SU-DHL-6 (cell line): ENCODE measurements at regions not wholly inside any gene's neighbourhood (a gene's known extent, or its start where the extent isn't known, plus 50 kb on each side); places are given as distances from the start of the nearest gene placed in this dataset.

ENCODE experiments used
- H2AFZ ChIP-seq: fragments of 200-600 bp; sonication (generic); 2 replicates; pipeline ENCODE4 v1.6.1; 2014; ENCODE audit warnings: low read depth, mild to moderate bottlenecking, moderate library complexity, mixed read lengths, antibody characterized with exemption, low read length; ENCODE audit not compliant: severe bottlenecking
- H3F3A ChIP-seq: fragments of 200-600 bp; shearing (Covaris generic); 2 replicates; pipeline ENCODE4 v1.6.0; 2016; ENCODE audit warnings: antibody characterized with exemption, mild to moderate bottlenecking; ENCODE audit not compliant: insufficient read depth
- H3K27ac ChIP-seq: fragments of 200-600 bp; sonication (generic); 2 replicates; pipeline ENCODE4 v1.5.1; 2016; ENCODE audit warnings: low read depth, mild to moderate bottlenecking, low read length, moderate library complexity, mixed read lengths
- H3K27me3 ChIP-seq: fragments of 200-600 bp; sonication (generic), shearing (Covaris generic); 2 replicates; pipeline ENCODE4 v1.6.0; 2014; ENCODE audit warnings: mild to moderate bottlenecking, low read length
- H3K36me3 ChIP-seq: fragments of 200-600 bp; sonication (generic); 2 replicates; pipeline ENCODE4 v1.6.1; 2014; ENCODE audit warnings: mild to moderate bottlenecking, low read length, mixed read lengths
- H3K4me2 ChIP-seq: fragments of 300-600, 200-600 bp; shearing (Covaris generic), sonication (generic); 2 replicates; pipeline ENCODE4 v1.6.0; 2014; ENCODE audit warnings: low read length, low read depth, mild to moderate bottlenecking; ENCODE audit not compliant: poor library complexity, severe bottlenecking
- H3K4me3 ChIP-seq: fragments of 200-600 bp; sonication (generic); 2 replicates; pipeline ENCODE4 v1.5.1; 2014; ENCODE audit warnings: antibody characterized with exemption, low read length, mild to moderate bottlenecking, mixed read lengths; ENCODE audit not compliant: insufficient read depth, poor library complexity, severe bottlenecking
- H3K79me2 ChIP-seq: fragments of 200-600 bp; sonication (generic); 2 replicates; pipeline ENCODE4 v1.6.1; 2014; ENCODE audit warnings: mild to moderate bottlenecking, low read length, moderate library complexity; ENCODE audit not compliant: insufficient read depth
- H3K9ac ChIP-seq: fragments of 200-600 bp; sonication (generic); 2 replicates; pipeline ENCODE4 v1.7.0; 2014; ENCODE audit warnings: mild to moderate bottlenecking, low read length
- H3K9me2 ChIP-seq: fragments of 200-600 bp; sonication (generic); replicated peaks from 2 replicates; pipeline ENCODE4 v1.6.1; 2014; ENCODE audit warnings: low read length; ENCODE audit not compliant: insufficient read depth
- H3K9me3 ChIP-seq: fragments of 200-600 bp; sonication (generic); 2 replicates; pipeline ENCODE4 v1.6.1; 2014; ENCODE audit warnings: low read length, mixed read lengths; ENCODE audit not compliant: insufficient read depth
- H4K20me1 ChIP-seq: fragments of 200-600 bp; sonication (generic); 2 replicates; pipeline ENCODE4 v1.6.1; 2014; ENCODE audit warnings: low read depth, mild to moderate bottlenecking, antibody characterized with exemption, low read length, moderate library complexity, mixed read lengths
- CTCF ChIP-seq: fragments of 200-600 bp; sonication (generic); IDR thresholded peaks from one replicate; pipeline ENCODE4 v1.5.1; 2017; ENCODE audit warnings: antibody characterized with exemption, mild to moderate bottlenecking, low read length, moderate library complexity; ENCODE audit not compliant: insufficient read depth, poor library complexity, severe bottlenecking
- EZH2phosphoT487 ChIP-seq: fragments of 200-600 bp; sonication (generic), shearing (Covaris generic); conservative IDR thresholded peaks from 2 replicates; pipeline ENCODE4 v1.6.1; 2018; ENCODE audit warnings: mild to moderate bottlenecking, antibody characterized with exemption, low read length, moderate library complexity, mixed read lengths

- no peaks in the 10 kb centered on the region for H3K79me2 ChIP-seq
- no peak overlapping the region for H3K9ac ChIP-seq
- no peak overlapping the region for H3K27ac ChIP-seq
- H3K27me3 ChIP-seq = no peaks in the 10 kb centered on the region
- H4K20me1 ChIP-seq = no peaks in the 10 kb centered on the region
- H2AFZ ChIP-seq = no peak overlapping the region
- no peaks in the 10 kb centered on the region for H3K9me3 ChIP-seq
- H3K36me3 ChIP-seq = no peaks in the 10 kb centered on the region
- H3K4me2 ChIP-seq = no peak overlapping the region
- H3K9me2 ChIP-seq = no peaks in the 10 kb centered on the region
- H3K4me3 ChIP-seq = no peak overlapping the region
- no peaks in the 10 kb centered on the region for H3F3A ChIP-seq
- TF ChIP-seq EZH2phosphoT487 = no peak
- no peak for TF ChIP-seq CTCF
Measured at GRCh38 chr13:55820817-55821216, 1319.9 kb upstream of the PRR20A start.

- H3F3A ChIP-seq = no peaks in the 10 kb centered on the region
- no peak overlapping the region for H2AFZ ChIP-seq
- H3K4me2 ChIP-seq = no peak overlapping the region
- no peaks in the 10 kb centered on the region for H3K9me2 ChIP-seq
- H3K4me3 ChIP-seq = no peak overlapping the region
- no peak for TF ChIP-seq CTCF
- TF ChIP-seq EZH2phosphoT487 = no peak
- no peaks in the 10 kb centered on the region for H3K79me2 ChIP-seq
- H3K9me3 ChIP-seq = peaks cover 5% of the 10 kb centered on the region; the same call in 1 of the 2 replicates
- no peaks in the 10 kb centered on the region for H4K20me1 ChIP-seq
- no peaks in the 10 kb centered on the region for H3K27me3 ChIP-seq
- no peak overlapping the region for H3K27ac ChIP-seq
- no peaks in the 10 kb centered on the region for H3K36me3 ChIP-seq
- H3K9ac ChIP-seq = no peak overlapping the region
Measured at GRCh38 chr13:55869648-55870047, 1271.1 kb upstream of the PRR20A start.

- Histone ChIP-seq H3K4me3 (no peak overlapping the region), H3K9me2 (no peaks in the 10 kb centered on the region), H3K27ac (no peak overlapping the region), H3K79me2 (no peaks in the 10 kb centered on the region), H3K4me2 (no peak overlapping the region), H3K36me3 (no peaks in the 10 kb centered on the region), H3F3A (no peaks in the 10 kb centered on the region), H4K20me1 (no peaks in the 10 kb centered on the region), H3K27me3 (no peaks in the 10 kb centered on the region), H2AFZ (no peak overlapping the region), H3K9ac (no peak overlapping the region), H3K9me3 (no peaks in the 10 kb centered on the region)
- TF ChIP-seq EZH2phosphoT487 (no peak), CTCF (no peak)
Measured at GRCh38 chr13:55887561-55887960, 1253.2 kb upstream of the PRR20A start.

GRCh38 chr13:55893540-55893939 is 1247.2 kb upstream of the PRR20A start:
- H4K20me1 ChIP-seq = no peaks in the 10 kb centered on the region
- no peak overlapping the region for H3K9ac ChIP-seq
- H3K9me2 ChIP-seq = no peaks in the 10 kb centered on the region
- no peaks in the 10 kb centered on the region for H3K36me3 ChIP-seq
- H3K27ac ChIP-seq = no peak overlapping the region
- H3K9me3 ChIP-seq = no peaks in the 10 kb centered on the region; the same call in 1 of the 2 replicates
- no peaks in the 10 kb centered on the region for H3F3A ChIP-seq
- H3K27me3 ChIP-seq = no peaks in the 10 kb centered on the region
- H3K4me3 ChIP-seq = no peak overlapping the region
- TF ChIP-seq EZH2phosphoT487 (no peak), CTCF (no peak)
- H3K4me2 ChIP-seq = no peak overlapping the region
- peak overlapping the region; percentile 54 for H2AFZ ChIP-seq
- H3K79me2 ChIP-seq = no peaks in the 10 kb centered on the region
